Esophagus squamous epithelium (tissue), 5 donors: ENCODE measurements at regions not wholly inside any gene's neighbourhood (a gene's known extent, or its start where the extent isn't known, plus 50 kb on each side); places are given as distances from the start of the nearest gene placed in this dataset.

ENCODE experiments used
- DNase-seq: peaks from one replicate; lab custom pipeline; 2025; lab: John Stamatoyannopoulos, UW
- H3K27ac ChIP-seq, 4 donors: fragments of 200-600 bp; sonication (generic); one replicate each; pipeline ENCODE4 v1.5.1; 2016 to 2019; ENCODE audit warnings: mild to moderate bottlenecking in 1 of 4
- H3K27me3 ChIP-seq, 4 donors: fragments of 200-600 bp; sonication (generic); 1 replicate in 3 of 4; 2 replicates in 1 of 4; pipeline versions ENCODE4 v1.5.1 to v1.6.0; 2017 to 2021; ENCODE audit warnings: antibody characterized with exemption in 1 of 4
- H3K36me3 ChIP-seq, 3 donors: fragments of 200-600 bp; sonication (generic); one replicate each; pipeline ENCODE4 v1.5.1; 2016 to 2019
- H3K4me1 ChIP-seq, 3 donors: fragments of 200-600 bp; sonication (generic); one replicate each; pipeline ENCODE4 v1.5.1; 2017 to 2019
- H3K4me3 ChIP-seq, 4 donors: fragments of 200-600 bp; sonication (generic); 1 replicate in 3 of 4; 2 replicates in 1 of 4; pipeline ENCODE4 v1.5.1; 2016 to 2019; ENCODE audit warnings: mild to moderate bottlenecking in 2 of 4, moderate library complexity in 1 of 4
- H3K9me3 ChIP-seq, 3 donors: fragments of 200-600 bp; sonication (generic); one replicate each; pipeline ENCODE4 v1.5.1; 2016 to 2019
- POLR2A ChIP-seq, 4 donors: fragments of 450-650 bp; IDR thresholded peaks; one replicate each; pipeline ENCODE4 v1.6.1; 2017; ENCODE audit warnings: antibody characterized with exemption in 4 of 4, mild to moderate bottlenecking in 4 of 4, moderate library complexity in 3 of 4
- WGBS, 2 donors: methylation state at CpG; one replicate each; pipeline ENCODE4 v1.1.5; 2018; 5-methylcytosine and 5-hydroxymethylcytosine counted together
- intact Hi-C: fragments of 100-400 bp; cut with DNase I; formaldehyde crosslinking; loops from one replicate; pipeline ENCODE4 v1.15.0; 2022
- TF ChIP-seq, protein P1 (sequence below), 6 experiments: fragments of 450-650 bp in 4 of 6; fragments of 200-600 bp in 2 of 6; sonication (generic) in 2 of 6; IDR thresholded peaks; one replicate each; pipeline ENCODE4 v1.5.1; 2016 to 2019; ENCODE audit warnings: antibody characterized with exemption in 6 of 6, mild to moderate bottlenecking in 4 of 6, moderate library complexity in 4 of 6
- donor health status: DM: yes; HTN: yes; CAD: no.

DNA sequence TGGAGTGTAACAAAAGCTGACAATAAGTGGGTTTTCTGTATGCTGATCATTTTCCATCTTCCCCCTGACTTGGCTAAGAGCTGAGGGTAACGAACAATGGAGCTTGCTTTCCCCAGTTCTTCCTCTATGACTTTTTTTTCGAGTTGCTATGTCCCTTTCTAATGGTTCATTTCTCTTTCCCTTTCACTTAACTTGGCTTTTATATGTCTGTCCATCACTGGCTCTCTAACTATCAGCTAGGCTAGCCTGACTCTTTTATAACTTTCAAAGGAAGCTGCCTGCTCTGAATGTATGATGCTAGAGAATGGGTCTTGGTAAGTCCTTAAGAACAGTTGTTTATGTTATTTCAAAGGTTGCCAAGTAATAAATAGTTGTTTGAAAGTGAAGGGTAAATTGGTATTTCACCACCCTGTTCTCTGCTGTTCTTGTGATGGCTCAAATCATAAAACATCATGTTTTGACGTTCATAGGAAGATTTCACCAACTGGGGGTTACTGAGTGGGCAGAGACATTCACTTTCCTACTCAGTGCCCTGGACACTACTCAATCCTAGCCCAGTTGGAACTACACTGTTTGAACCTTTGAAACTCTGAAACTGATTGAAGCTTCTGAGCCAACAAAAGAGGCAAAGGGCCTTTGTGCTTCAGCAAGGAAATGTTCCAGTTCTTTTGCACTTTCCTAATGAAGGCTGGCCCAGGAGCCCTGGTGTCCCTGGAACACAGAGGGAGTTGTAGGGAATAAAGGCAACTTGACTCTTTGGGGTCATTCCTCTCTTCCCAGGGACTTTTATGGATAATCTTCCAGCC, 85.4 kb upstream of the PHYHIPL start:
- intact Hi-C loops, result no loop called here
- no peak overlapping the region for H3K27ac ChIP-seq
- WGBS, 2 donors, result 43 to 57% methylated on average over 3 of the region's 3 CpGs
- no peak overlapping the region for H3K4me3 ChIP-seq
- no peaks in the 10 kb centered on the region for H3K36me3 ChIP-seq
- H3K27me3 ChIP-seq, result no peaks in the 10 kb centered on the region
- DNase-seq, result no peak
- peaks cover 0 to 7% (median 0%) of the 10 kb centered on the region in 3 donors for H3K4me1 ChIP-seq
- H3K9me3 ChIP-seq, result no peaks in the 10 kb centered on the region
- TF ChIP-seq POLR2A (IDR thresholded peaks at IDR 0.05), result no peak
- TF ChIP-seq, protein P1, sequence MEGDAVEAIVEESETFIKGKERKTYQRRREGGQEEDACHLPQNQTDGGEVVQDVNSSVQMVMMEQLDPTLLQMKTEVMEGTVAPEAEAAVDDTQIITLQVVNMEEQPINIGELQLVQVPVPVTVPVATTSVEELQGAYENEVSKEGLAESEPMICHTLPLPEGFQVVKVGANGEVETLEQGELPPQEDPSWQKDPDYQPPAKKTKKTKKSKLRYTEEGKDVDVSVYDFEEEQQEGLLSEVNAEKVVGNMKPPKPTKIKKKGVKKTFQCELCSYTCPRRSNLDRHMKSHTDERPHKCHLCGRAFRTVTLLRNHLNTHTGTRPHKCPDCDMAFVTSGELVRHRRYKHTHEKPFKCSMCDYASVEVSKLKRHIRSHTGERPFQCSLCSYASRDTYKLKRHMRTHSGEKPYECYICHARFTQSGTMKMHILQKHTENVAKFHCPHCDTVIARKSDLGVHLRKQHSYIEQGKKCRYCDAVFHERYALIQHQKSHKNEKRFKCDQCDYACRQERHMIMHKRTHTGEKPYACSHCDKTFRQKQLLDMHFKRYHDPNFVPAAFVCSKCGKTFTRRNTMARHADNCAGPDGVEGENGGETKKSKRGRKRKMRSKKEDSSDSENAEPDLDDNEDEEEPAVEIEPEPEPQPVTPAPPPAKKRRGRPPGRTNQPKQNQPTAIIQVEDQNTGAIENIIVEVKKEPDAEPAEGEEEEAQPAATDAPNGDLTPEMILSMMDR (IDR thresholded peaks at IDR 0.05), result no peak

DNA sequence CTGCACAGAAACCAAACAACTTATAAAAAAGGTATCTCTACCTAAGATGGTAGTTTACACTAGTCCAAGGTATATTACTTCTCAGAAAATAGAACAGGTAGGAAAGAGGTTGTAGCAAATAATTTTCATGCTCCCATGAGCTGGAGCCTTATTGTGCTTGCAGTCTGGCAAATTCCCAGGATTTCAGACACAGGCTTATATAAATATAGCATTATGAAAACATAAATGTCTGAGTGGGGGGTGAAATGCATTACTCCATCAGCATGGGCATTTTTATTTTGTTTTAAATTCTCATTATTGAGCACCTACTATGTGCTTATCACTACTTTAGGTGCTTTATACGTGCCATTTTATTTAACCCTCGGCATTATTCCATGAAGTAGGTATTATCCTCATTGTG, 83.0 kb upstream of the PHYHIPL start:
- H3K27me3 ChIP-seq, result no peaks in the 10 kb centered on the region
- H3K9me3 ChIP-seq, result no peaks in the 10 kb centered on the region
- WGBS, 2 donors, result 82 to 89% methylated on average over 2 of the region's 2 CpGs
- H3K4me3 ChIP-seq, result no peak overlapping the region
- no peak for TF ChIP-seq POLR2A (IDR thresholded peaks at IDR 0.05)
- TF ChIP-seq, protein P1 (IDR thresholded peaks at IDR 0.05), result no peak
- H3K4me1 ChIP-seq, result peaks cover 0 to 7% (median 0%) of the 10 kb centered on the region in 3 donors
- H3K36me3 ChIP-seq, result no peaks in the 10 kb centered on the region
- DNase-seq, result no peak
- intact Hi-C loops, result no loop called here
- no peak overlapping the region for H3K27ac ChIP-seq

DNA sequence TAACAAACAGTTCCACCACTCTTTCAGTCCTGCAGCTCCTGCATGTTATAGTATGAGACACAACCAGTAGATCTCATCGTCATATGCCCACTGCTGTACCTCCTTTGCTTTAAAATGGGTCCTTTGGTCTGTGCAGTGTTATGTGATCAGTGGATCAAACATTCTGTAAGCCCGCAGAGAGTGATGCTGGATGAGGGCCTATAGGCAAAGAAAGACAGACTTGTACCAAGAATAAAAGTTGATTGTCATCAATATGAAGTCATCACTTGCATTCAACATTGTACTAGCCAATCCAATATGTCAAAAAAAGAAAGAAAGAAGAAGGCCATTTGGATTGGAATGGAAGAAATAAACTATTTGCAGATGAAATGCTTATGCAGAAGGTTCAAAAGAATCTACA, 79.8 kb upstream of the PHYHIPL start:
- 69 to 83% methylated on average over 2 of the region's 2 CpGs for WGBS, 2 donors
- Histone ChIP-seq H3K9me3 (no peaks in the 10 kb centered on the region), H3K36me3 (no peaks in the 10 kb centered on the region), H3K4me3 (no peak overlapping the region), H3K27me3 (no peaks in the 10 kb centered on the region), H3K27ac (no peak overlapping the region), H3K4me1 (peaks cover 0 to 18% (median 0%) of the 10 kb centered on the region in 3 donors)
- intact Hi-C loops, result no loop called here
- no peak for DNase-seq
- TF ChIP-seq, protein P1 (IDR thresholded peaks at IDR 0.05), result no peak
- no peak for TF ChIP-seq POLR2A (IDR thresholded peaks at IDR 0.05)

DNA sequence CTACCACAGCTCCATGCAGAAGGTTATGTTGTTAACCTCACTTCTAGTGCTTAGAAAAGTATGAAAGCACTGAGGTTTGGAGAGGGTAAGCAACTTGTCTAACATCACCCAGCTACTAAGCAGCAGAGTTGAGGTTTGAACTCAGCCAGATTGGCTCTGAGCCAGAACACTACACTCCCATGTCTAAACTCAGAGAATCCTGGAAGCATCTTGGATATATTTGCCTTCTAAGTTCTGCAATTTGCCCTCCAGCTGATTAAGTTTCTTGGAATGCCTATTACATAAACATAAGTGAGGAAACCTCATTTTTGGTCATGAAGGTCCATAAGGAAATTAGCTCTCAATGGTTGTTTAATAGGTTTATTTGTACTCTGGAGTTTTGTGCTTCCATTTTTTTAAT, 78.1 kb upstream of the PHYHIPL start:
- intact Hi-C loops, result no loop called here
- H3K9me3 ChIP-seq, result no peaks in the 10 kb centered on the region
- no peaks in the 10 kb centered on the region for H3K36me3 ChIP-seq
- no peak for TF ChIP-seq POLR2A (IDR thresholded peaks at IDR 0.05)
- TF ChIP-seq, protein P1 (IDR thresholded peaks at IDR 0.05), result no peak
- peak overlapping the region in 3 of 4 donors; percentile 42 to 58 (median 43) for H3K27ac ChIP-seq
- no peaks in the 10 kb centered on the region for H3K27me3 ChIP-seq
- H3K4me1 ChIP-seq, result peaks cover 0 to 14% (median 0%) of the 10 kb centered on the region in 3 donors
- H3K4me3 ChIP-seq, result no peak overlapping the region
- no peak for DNase-seq

DNA sequence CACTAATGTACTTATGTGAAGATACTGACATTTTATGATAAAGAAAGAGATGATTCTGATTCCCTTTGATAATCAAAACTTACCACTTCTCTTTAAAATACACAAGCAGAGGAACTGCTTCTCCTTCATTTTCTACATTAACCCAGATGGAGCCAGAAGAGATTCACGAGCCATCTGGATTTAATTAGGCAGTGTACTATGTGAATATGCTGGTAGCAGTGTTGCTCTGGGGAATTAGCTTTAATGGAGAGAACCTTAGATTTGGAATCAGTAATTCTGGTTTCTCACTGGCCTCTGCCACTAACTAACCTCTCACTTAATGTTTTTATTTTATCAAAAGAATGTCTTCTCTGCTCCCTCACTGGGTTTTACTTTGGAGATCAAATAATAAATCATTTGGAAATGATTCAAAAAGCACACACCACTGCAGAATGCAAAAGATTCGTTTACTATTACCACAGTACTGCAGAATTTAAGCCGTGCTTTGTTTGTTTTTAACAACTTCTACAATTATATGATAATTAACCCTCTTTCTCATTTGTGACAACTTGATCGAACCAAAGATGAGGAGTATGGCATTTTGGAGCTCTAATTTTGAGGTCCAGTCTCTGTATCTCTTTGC, 77.5 kb upstream of the PHYHIPL start:
- Histone ChIP-seq H3K27me3 (no peaks in the 10 kb centered on the region), H3K9me3 (no peaks in the 10 kb centered on the region), H3K27ac (peak overlapping the region in 3 of 4 donors; percentile 42 to 58 (median 43)), H3K36me3 (no peaks in the 10 kb centered on the region), H3K4me1 (peaks cover 0 to 10% (median 0%) of the 10 kb centered on the region in 3 donors), H3K4me3 (no peak overlapping the region)
- 29 to 30% methylated on average over 4 of the region's 4 CpGs for WGBS, 2 donors
- no peak for DNase-seq
- TF ChIP-seq, protein P1 (IDR thresholded peaks at IDR 0.05), result no peak
- TF ChIP-seq POLR2A (IDR thresholded peaks at IDR 0.05), result no peak
- intact Hi-C loops, result no loop called here
